Uterus (tissue), 2 donors: ENCODE measurements at regions not wholly inside any gene's neighbourhood (a gene's known extent, or its start where the extent isn't known, plus 50 kb on each side); places are given as distances from the start of the nearest gene placed in this dataset.

Experiments
- CTCF ChIP-seq, 4 experiments: fragments of 200-600 bp in 2 of 4; fragments of 450-650 bp in 2 of 4; sonication (generic) in 2 of 4; IDR thresholded peaks; one replicate each; pipeline ENCODE4 v1.5.1; 2016 to 2019; ENCODE audit warnings: antibody characterized with exemption in 4 of 4, mild to moderate bottlenecking in 2 of 4, moderate library complexity in 1 of 4
- POLR2A ChIP-seq, 2 donors: fragments of 450-650 bp; IDR thresholded peaks; one replicate each; pipeline ENCODE4 v1.6.1; 2016; ENCODE audit warnings: antibody characterized with exemption in 2 of 2, mild to moderate bottlenecking in 1 of 2, moderate library complexity in 1 of 2

- no peak for TF ChIP-seq CTCF (IDR thresholded peaks at IDR 0.05)
- no peak for TF ChIP-seq POLR2A (IDR thresholded peaks at IDR 0.05)
Measured at GRCh38 chr14:34247605-34248004, 214.4 kb downstream of the SPTSSA start.
